Keratinocyte (primary cell): ENCODE measurements at regions not wholly inside any gene's neighbourhood (a gene's known extent, or its start where the extent isn't known, plus 50 kb on each side); places are given as distances from the start of the nearest gene placed in this dataset.

Experiments
- EZH2 ChIP-seq: IDR thresholded peaks from one replicate; pipeline ENCODE4 v1.6.1; 2012; ENCODE audit warnings: inconsistent platforms, mild to moderate bottlenecking, low read length, moderate library complexity
- TF ChIP-seq, protein P1 (sequence below), 3 experiments: IDR thresholded peaks in 1 of 3; conservative IDR thresholded peaks in 1 of 3; optimal IDR thresholded peaks in 1 of 3; 2 replicates in 2 of 3; 3 replicates in 1 of 3; pipeline versions ENCODE3 to v1.5.1; 2011; ENCODE audit warnings: low read length in 3 of 3, mild to moderate bottlenecking in 3 of 3, moderate library complexity in 2 of 3, control low read depth in 1 of 3, inconsistent platforms in 1 of 3; ENCODE audit not compliant: insufficient read depth in 2 of 3; ENCODE audit errors: extremely low read depth in 1 of 3

- TF ChIP-seq, protein P1, sequence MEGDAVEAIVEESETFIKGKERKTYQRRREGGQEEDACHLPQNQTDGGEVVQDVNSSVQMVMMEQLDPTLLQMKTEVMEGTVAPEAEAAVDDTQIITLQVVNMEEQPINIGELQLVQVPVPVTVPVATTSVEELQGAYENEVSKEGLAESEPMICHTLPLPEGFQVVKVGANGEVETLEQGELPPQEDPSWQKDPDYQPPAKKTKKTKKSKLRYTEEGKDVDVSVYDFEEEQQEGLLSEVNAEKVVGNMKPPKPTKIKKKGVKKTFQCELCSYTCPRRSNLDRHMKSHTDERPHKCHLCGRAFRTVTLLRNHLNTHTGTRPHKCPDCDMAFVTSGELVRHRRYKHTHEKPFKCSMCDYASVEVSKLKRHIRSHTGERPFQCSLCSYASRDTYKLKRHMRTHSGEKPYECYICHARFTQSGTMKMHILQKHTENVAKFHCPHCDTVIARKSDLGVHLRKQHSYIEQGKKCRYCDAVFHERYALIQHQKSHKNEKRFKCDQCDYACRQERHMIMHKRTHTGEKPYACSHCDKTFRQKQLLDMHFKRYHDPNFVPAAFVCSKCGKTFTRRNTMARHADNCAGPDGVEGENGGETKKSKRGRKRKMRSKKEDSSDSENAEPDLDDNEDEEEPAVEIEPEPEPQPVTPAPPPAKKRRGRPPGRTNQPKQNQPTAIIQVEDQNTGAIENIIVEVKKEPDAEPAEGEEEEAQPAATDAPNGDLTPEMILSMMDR (optimal IDR thresholded peaks at IDR 0.05 in 1 of 3, IDR thresholded peaks at IDR 0.05 in 1 of 3, conservative IDR thresholded peaks at IDR 0.05 in 1 of 3; ENCODE audit: extremely low read depth in 1 of 3, insufficient read depth in 2 of 3, low read length in 3 of 3), result no peak
- TF ChIP-seq EZH2, result no peak
Observed at GRCh38 chr20:52318651-52319050, 127.1 kb upstream of the ZFP64 start.
